Prostate gland (tissue), 2 donors: ENCODE measurements at regions not wholly inside any gene's neighbourhood (a gene's known extent, or its start where the extent isn't known, plus 50 kb on each side); places are given as distances from the start of the nearest gene placed in this dataset.

ENCODE experiments used
- CTCF ChIP-seq, 4 experiments: fragments of 200-600 bp in 2 of 4; fragments of 450-650 bp in 2 of 4; sonication (generic) in 2 of 4; IDR thresholded peaks; 1 replicate in 3 of 4; 2 replicates in 1 of 4; pipeline ENCODE4 v1.5.1; 2016 to 2019; ENCODE audit warnings: antibody characterized with exemption in 4 of 4, mild to moderate bottlenecking in 2 of 4, moderate library complexity in 2 of 4
- POLR2A ChIP-seq: fragments of 450-650 bp; IDR thresholded peaks from one replicate; pipeline ENCODE4 v1.6.1; 2016; ENCODE audit warnings: antibody characterized with exemption, mild to moderate bottlenecking

- TF ChIP-seq CTCF (IDR thresholded peaks at IDR 0.05) (no peak), POLR2A (no peak)
These were observed 65.7 kb upstream of the FZD8 start for GRCh38 chr10:35707642-35708425.
